ENCODE measurements at regions not wholly inside any gene's neighbourhood (a gene's known extent, or its start where the extent isn't known, plus 50 kb on each side); places are given as distances from the start of the nearest gene placed in this dataset.

- DNase-seq (ENCODE audit: insufficient read length, low spot score) (no peak), FAIRE-seq (no peak)
- TF ChIP-seq, protein P1, sequence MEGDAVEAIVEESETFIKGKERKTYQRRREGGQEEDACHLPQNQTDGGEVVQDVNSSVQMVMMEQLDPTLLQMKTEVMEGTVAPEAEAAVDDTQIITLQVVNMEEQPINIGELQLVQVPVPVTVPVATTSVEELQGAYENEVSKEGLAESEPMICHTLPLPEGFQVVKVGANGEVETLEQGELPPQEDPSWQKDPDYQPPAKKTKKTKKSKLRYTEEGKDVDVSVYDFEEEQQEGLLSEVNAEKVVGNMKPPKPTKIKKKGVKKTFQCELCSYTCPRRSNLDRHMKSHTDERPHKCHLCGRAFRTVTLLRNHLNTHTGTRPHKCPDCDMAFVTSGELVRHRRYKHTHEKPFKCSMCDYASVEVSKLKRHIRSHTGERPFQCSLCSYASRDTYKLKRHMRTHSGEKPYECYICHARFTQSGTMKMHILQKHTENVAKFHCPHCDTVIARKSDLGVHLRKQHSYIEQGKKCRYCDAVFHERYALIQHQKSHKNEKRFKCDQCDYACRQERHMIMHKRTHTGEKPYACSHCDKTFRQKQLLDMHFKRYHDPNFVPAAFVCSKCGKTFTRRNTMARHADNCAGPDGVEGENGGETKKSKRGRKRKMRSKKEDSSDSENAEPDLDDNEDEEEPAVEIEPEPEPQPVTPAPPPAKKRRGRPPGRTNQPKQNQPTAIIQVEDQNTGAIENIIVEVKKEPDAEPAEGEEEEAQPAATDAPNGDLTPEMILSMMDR (IDR thresholded peaks at IDR 0.05; ENCODE audit: insufficient read depth, missing control alignments) = no peak
These were observed 210.2 kb upstream of the GYPA start for GRCh38 chr4:144350706-144351105.

GRCh38 chr4:144351306-144351705, 210.8 kb upstream of the GYPA start:
- TF ChIP-seq, protein P1 (IDR thresholded peaks at IDR 0.05; ENCODE audit: insufficient read depth, missing control alignments) = no peak
- no peak for DNase-seq (ENCODE audit: insufficient read length, low spot score)
- no peak for FAIRE-seq

- DNase-seq (ENCODE audit: insufficient read length, low spot score) = no peak
- TF ChIP-seq, protein P1 (IDR thresholded peaks at IDR 0.05; ENCODE audit: insufficient read depth, missing control alignments) = no peak
- FAIRE-seq = no peak
These were observed 212.8 kb upstream of the GYPA start for GRCh38 chr4:144353292-144353691.

DNA sequence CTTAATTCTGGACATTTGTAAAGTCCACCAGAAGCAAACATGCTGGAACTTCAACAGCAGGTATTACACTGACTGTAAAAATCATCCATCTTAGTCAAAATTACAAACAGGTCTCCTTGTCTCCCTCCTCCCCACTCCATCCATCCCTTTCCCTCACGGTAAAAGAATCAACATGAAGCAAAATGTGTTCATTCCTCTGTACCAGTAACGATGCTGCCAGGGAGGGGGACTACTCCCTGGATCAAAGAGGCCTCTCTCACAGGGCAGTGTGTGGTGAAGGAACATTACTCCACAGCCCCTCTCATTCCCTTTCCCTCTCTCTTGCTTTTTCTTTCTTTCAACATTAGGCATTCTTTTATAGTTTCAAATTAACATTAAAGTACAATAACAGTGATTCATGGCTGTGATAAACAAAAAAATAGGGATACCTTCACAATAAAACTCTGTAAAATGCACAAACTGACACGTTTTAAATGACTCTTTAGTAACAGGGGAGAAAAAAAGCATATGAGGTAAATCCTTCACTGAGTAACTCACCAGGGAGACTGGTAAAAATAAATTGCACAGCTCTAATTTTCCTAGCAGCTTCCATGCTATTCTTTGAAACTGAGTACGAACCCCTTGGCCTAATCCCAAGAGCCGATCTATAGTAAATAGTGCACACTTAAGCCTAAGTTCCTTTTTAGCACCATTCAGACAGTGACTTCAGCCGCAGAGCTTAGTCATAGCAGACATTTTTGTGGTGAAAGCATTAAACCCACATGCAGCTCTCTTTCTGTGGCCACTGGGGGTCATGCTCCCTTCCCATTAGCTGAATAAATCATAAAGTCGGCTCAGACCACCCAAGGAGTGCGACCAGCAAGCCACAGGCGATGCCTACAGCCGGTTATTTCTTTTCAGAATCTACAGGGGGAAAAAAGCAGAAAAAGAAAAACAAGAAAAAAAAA, 215.6 kb upstream of the GYPA start:
- TF ChIP-seq, protein P1 (IDR thresholded peaks at IDR 0.05; ENCODE audit: insufficient read depth, missing control alignments) = peak; percentile 25
- FAIRE-seq = peak; percentile 79

GRCh38 chr4:144356941-144357381, 216.4 kb upstream of the GYPA start:
- FAIRE-seq (no peak), DNase-seq (ENCODE audit: insufficient read length, low spot score) (no peak)
- TF ChIP-seq, protein P1 (IDR thresholded peaks at IDR 0.05; ENCODE audit: insufficient read depth, missing control alignments) = no peak

More for the DNA sequence above, 215.6 kb upstream of the GYPA start:
- DNase-seq (ENCODE audit: insufficient read length, low spot score) = peak; percentile 12

DNA sequence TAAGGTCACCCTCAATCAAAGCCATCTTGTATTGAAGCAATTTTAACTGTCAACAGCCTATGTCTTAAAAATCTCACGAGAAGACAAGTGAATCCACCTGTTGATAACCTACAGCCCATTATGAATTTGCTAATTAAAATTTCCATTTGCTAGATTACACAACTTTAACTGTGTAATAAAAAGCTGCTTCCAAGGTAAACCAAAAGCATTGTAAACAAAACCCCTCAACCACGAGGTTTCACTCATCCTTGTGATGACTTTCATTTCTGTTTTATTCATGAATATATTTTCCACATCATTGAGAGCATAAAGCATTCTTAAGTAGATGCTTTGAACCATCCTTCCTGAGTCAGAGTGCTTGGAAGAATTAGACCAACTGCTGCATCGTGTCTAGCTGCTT, 217.5 kb upstream of the GYPA start:
- no peak for DNase-seq (ENCODE audit: insufficient read length, low spot score)
- TF ChIP-seq, protein P1 (IDR thresholded peaks at IDR 0.05; ENCODE audit: insufficient read depth, missing control alignments) = no peak

More for the DNA sequence above, 217.5 kb upstream of the GYPA start:
- FAIRE-seq = no peak
